ENCODE measurements at regions not wholly inside any gene's neighbourhood (a gene's known extent, or its start where the extent isn't known, plus 50 kb on each side); places are given as distances from the start of the nearest gene placed in this dataset.

DNA sequence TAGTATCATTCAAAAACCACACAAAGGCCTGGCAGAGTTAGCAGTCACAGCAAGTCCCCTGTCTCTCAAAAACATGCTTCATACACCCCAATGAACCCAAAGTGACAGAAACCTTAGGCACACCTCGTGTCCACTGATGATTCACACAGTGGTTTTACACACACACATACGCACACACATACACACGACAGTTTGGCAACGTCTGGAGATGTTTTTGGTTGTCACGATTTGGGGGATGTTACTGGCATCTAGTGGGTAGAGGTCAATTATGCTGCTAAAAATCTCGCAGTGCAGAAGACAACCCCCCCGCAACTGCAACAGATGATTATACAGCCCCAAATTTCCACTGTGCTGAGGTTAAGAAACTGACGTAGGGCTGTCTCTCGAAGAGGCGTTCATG lies 72.9 kb upstream of the PARD3B start:
- no peak for TF ChIP-seq POLR2A (IDR thresholded peaks at IDR 0.05)
- TF ChIP-seq EP300 (IDR thresholded peaks at IDR 0.05): no peak
- TF ChIP-seq POLR2AphosphoS5 (IDR thresholded peaks at IDR 0.05): no peak
- TF ChIP-seq CTCF (IDR thresholded peaks at IDR 0.05): no peak
- WGBS, 2 donors: 87 to 88% methylated on average over 10 of the region's 10 CpGs
- H3K4me1 ChIP-seq: peaks cover 0 to 16% (median 7%) of the 10 kb centered on the region in 4 donors
- no peaks in the 10 kb centered on the region for H3K36me3 ChIP-seq
- H3K9me3 ChIP-seq: no peaks in the 10 kb centered on the region
- no peak overlapping the region for H3K4me3 ChIP-seq
- H3K27me3 ChIP-seq: no peaks in the 10 kb centered on the region
- H3K27ac ChIP-seq: no peak overlapping the region
- intact Hi-C loops (cut with DNase I): no loop called here
- no peak for DNase-seq

GRCh38 chr2:204473224-204473623 lies 72.1 kb upstream of the PARD3B start:
- Histone ChIP-seq H3K27me3 (no peaks in the 10 kb centered on the region), H3K4me1 (peaks cover 0 to 16% (median 7%) of the 10 kb centered on the region in 4 donors), H3K36me3 (no peaks in the 10 kb centered on the region), H3K9me3 (no peaks in the 10 kb centered on the region), H3K27ac (no peak overlapping the region), H3K4me3 (no peak overlapping the region)
- TF ChIP-seq POLR2A (IDR thresholded peaks at IDR 0.05): no peak
- no peak for TF ChIP-seq CTCF (IDR thresholded peaks at IDR 0.05)
- TF ChIP-seq POLR2AphosphoS5 (IDR thresholded peaks at IDR 0.05): no peak
- no peak for TF ChIP-seq EP300 (IDR thresholded peaks at IDR 0.05)
- intact Hi-C loops (cut with DNase I): no loop called here
- no peak for DNase-seq
- 20 to 64% methylated on average over 6 of the region's 6 CpGs for WGBS, 2 donors

DNA sequence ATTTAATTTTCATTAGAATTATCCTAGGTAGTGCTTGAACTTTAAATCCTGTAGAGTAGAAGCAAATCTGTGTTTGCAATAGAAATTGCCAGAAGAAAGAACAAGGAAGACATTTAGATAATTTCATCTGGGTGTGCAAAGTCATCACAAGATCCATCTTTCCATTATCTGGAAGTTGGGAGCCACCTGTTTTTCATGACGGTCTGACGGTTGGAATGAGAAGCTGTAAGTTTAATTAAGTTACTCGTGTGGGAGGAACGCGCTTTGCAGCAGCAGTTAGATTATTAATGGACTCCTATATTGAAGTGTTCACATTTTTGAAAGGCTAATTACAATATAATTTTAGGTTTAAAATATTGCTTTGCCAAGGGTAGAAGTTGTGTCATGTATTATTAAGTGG lies 69.9 kb upstream of the PARD3B start:
- TF ChIP-seq POLR2AphosphoS5 (IDR thresholded peaks at IDR 0.05): no peak
- TF ChIP-seq EP300 (IDR thresholded peaks at IDR 0.05): no peak
- no peak for TF ChIP-seq POLR2A (IDR thresholded peaks at IDR 0.05)
- no peak for TF ChIP-seq CTCF (IDR thresholded peaks at IDR 0.05)
- Histone ChIP-seq H3K36me3 (no peaks in the 10 kb centered on the region), H3K27ac (no peak overlapping the region), H3K27me3 (no peaks in the 10 kb centered on the region), H3K4me3 (no peak overlapping the region), H3K4me1 (peaks cover 0 to 6% (median 2%) of the 10 kb centered on the region in 4 donors), H3K9me3 (no peaks in the 10 kb centered on the region)
- intact Hi-C loops (cut with DNase I): no loop called here
- DNase-seq: no peak
- 88 to 90% methylated on average over 5 of the region's 5 CpGs for WGBS, 2 donors

DNA sequence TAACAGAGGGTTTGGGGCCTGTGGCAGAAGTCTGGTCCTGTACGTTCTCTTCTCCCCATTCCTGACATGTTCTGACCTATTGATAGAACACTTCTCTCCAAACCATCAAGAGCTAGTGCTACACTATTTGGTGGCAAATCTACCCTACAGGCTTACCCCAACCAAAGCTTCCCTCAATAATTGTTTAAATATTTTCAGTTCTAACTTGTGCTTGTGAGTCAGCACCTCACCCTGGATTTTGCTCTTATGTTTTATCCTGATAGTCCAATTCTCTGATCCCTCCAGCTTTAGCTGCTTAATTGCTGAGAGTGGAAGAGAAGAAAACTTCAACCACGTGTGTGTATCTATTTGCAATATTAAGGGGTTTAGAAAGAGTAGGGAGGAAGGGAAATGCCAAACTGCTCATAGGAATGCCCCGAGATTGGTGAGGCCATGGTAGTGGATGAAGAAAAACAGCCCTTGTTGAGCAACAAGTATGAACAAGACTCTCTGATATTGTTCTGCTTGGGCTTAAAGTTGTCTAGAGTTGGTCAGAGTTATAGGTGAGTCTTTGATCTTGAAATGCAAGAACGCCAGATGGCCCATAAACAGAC lies 67.8 kb upstream of the PARD3B start:
- WGBS, 2 donors: 90% methylated on average over 4 of the region's 4 CpGs
- Histone ChIP-seq H3K9me3 (no peaks in the 10 kb centered on the region), H3K27me3 (no peaks in the 10 kb centered on the region), H3K36me3 (no peaks in the 10 kb centered on the region), H3K27ac (no peak overlapping the region), H3K4me1 (peaks cover 0 to 6% (median 2%) of the 10 kb centered on the region in 4 donors), H3K4me3 (no peak overlapping the region)
- intact Hi-C loops (cut with DNase I): no loop called here
- no peak for DNase-seq
- TF ChIP-seq CTCF (IDR thresholded peaks at IDR 0.05) (no peak), POLR2AphosphoS5 (IDR thresholded peaks at IDR 0.05) (no peak), EP300 (IDR thresholded peaks at IDR 0.05) (no peak), POLR2A (IDR thresholded peaks at IDR 0.05) (no peak)

GRCh38 chr2:204479557-204479956 lies 65.7 kb upstream of the PARD3B start:
- TF ChIP-seq EP300 (IDR thresholded peaks at IDR 0.05): no peak
- no peak for TF ChIP-seq POLR2A (IDR thresholded peaks at IDR 0.05)
- no peak for TF ChIP-seq POLR2AphosphoS5 (IDR thresholded peaks at IDR 0.05)
- no peak for TF ChIP-seq CTCF (IDR thresholded peaks at IDR 0.05)
- no peak overlapping the region for H3K4me3 ChIP-seq
- 83 to 91% methylated on average over 4 of the region's 4 CpGs for WGBS, 2 donors
- no peaks in the 10 kb centered on the region for H3K9me3 ChIP-seq
- DNase-seq: no peak
- no peak overlapping the region for H3K27ac ChIP-seq
- H3K27me3 ChIP-seq: no peaks in the 10 kb centered on the region
- no peaks in the 10 kb centered on the region for H3K36me3 ChIP-seq
- intact Hi-C loops (cut with DNase I): no loop called here
- H3K4me1 ChIP-seq: peaks cover 0 to 6% (median 0%) of the 10 kb centered on the region in 4 donors
